ENCODE measurements at regions not wholly inside any gene's neighbourhood (a gene's known extent, or its start where the extent isn't known, plus 50 kb on each side); places are given as distances from the start of the nearest gene placed in this dataset.

DNA sequence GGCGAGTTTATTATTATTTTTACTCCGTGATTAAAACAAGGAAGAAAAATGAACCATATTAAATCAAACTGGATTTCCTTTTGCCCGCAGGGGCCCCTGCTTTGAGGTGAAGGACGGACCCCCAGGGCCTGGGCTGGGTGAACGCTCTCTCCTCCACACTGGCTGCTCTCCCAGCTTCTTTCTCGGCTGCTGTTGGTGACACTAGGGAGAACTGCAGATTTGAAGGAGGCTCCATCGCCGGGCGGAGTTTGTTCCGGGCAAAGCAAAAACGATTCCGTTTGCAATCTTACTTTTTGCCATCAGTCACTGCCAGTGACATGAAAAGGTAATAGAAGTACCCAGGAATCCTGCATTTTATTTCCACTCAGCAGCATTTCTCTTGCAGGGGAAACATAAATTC is 221.6 kb upstream of the SDK2 start:
- no peak overlapping the region for H3K4me3 ChIP-seq (ENCODE audit: extremely low read depth, insufficient read depth, low read length, poor library complexity, severe bottlenecking)
- WGBS, 2 experiments (ENCODE audit: insufficient coverage in 2 of 2) = 88 to 93% methylated on average over 8 to 9 of the region's 12 CpGs
- H3K9me3 ChIP-seq (ENCODE audit: control insufficient read depth, low read length) = no peaks in the 10 kb centered on the region
- no peaks in the 10 kb centered on the region for H3K36me3 ChIP-seq (ENCODE audit: control insufficient read depth, insufficient read depth, low read length)
- no peak overlapping the region for H3K27ac ChIP-seq (ENCODE audit: low read depth, low read length, severe bottlenecking)
- no peaks in the 10 kb centered on the region for H3K4me1 ChIP-seq (ENCODE audit: control insufficient read depth, insufficient read depth, low read length, poor library complexity, severe bottlenecking)

DNA sequence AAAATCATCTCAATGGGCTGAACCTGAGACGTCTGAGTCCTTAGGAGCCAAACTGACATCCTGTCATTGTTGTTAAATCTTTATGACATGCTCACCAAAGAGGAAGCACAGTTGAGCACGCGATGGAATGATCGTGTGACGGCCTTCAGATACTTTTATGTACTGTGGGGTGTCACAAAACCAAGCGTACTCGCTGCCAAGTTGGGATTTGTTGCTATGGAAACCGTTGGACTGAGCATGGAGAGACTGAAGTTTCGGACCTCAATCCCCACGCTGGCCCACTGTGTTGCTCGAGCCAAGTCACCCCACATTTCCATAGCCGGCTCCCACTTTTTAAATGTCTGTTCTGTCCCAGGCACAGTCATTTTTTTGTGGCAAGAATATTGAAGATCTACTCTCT is 222.8 kb upstream of the SDK2 start:
- Histone ChIP-seq H3K9me3 (ENCODE audit: control insufficient read depth, low read length) (no peaks in the 10 kb centered on the region), H3K4me1 (ENCODE audit: control insufficient read depth, insufficient read depth, low read length, poor library complexity, severe bottlenecking) (no peaks in the 10 kb centered on the region), H3K4me3 (ENCODE audit: extremely low read depth, insufficient read depth, low read length, poor library complexity, severe bottlenecking) (no peak overlapping the region), H3K27ac (ENCODE audit: low read depth, low read length, severe bottlenecking) (no peak overlapping the region), H3K36me3 (ENCODE audit: control insufficient read depth, insufficient read depth, low read length) (no peaks in the 10 kb centered on the region)
- WGBS, 2 experiments (ENCODE audit: insufficient coverage in 2 of 2) = 85 to 90% methylated on average over 11 to 12 of the region's 12 CpGs

DNA sequence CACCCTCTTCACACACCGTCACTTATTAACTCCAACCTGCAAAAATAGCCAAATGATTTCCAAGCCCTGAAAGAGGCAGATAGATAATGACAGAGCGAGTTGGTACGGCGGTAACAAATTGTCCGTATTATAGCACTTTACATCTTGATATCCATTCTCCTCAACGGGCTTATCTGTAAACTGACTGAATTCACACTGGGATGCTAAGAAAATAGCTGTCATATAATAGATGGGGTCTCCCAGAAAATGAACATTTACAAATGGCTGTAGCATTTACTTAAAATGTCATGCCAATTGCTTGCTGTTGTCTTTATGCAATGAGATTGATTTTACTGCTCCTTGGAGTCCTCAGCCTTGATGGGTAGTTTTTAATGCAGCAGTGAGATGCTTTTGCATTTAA is 225.8 kb upstream of the SDK2 start:
- WGBS, 2 experiments (ENCODE audit: insufficient coverage in 2 of 2) = 91 to 98% methylated on average over 4 to 6 of the region's 6 CpGs
- H3K4me1 ChIP-seq (ENCODE audit: control insufficient read depth, insufficient read depth, low read length, poor library complexity, severe bottlenecking) = no peaks in the 10 kb centered on the region
- no peaks in the 10 kb centered on the region for H3K9me3 ChIP-seq (ENCODE audit: control insufficient read depth, low read length)
- H3K36me3 ChIP-seq (ENCODE audit: control insufficient read depth, insufficient read depth, low read length) = no peaks in the 10 kb centered on the region
- no peak overlapping the region for H3K4me3 ChIP-seq (ENCODE audit: extremely low read depth, insufficient read depth, low read length, poor library complexity, severe bottlenecking)
- H3K27ac ChIP-seq (ENCODE audit: low read depth, low read length, severe bottlenecking) = no peak overlapping the region

DNA sequence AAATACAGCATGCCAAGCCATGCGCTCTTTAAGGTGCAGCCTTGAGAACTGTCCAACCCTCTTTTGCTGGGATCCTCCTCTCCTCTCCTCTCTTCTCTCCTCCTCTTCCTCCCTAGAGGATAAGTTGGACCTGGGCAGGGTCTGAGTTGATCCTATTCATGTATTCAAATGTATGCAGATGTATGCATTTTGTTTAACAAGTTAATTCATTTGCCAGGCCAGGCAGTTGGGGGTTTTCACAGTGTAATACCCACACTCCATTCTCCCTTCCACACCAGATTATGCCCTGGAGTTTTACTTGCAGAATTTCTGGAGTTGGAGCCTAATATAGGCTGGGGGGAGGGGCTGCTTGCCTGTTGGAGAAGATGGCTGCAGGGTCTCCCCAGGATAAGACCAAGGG is 226.2 kb upstream of the SDK2 start:
- WGBS, 2 experiments (ENCODE audit: insufficient coverage in 2 of 2) = 80 to 100% methylated on average over 1 of the region's 1 CpG
- no peak overlapping the region for H3K4me3 ChIP-seq (ENCODE audit: extremely low read depth, insufficient read depth, low read length, poor library complexity, severe bottlenecking)
- no peaks in the 10 kb centered on the region for H3K9me3 ChIP-seq (ENCODE audit: control insufficient read depth, low read length)
- H3K36me3 ChIP-seq (ENCODE audit: control insufficient read depth, insufficient read depth, low read length) = no peaks in the 10 kb centered on the region
- no peaks in the 10 kb centered on the region for H3K4me1 ChIP-seq (ENCODE audit: control insufficient read depth, insufficient read depth, low read length, poor library complexity, severe bottlenecking)
- H3K27ac ChIP-seq (ENCODE audit: low read depth, low read length, severe bottlenecking) = no peak overlapping the region

DNA sequence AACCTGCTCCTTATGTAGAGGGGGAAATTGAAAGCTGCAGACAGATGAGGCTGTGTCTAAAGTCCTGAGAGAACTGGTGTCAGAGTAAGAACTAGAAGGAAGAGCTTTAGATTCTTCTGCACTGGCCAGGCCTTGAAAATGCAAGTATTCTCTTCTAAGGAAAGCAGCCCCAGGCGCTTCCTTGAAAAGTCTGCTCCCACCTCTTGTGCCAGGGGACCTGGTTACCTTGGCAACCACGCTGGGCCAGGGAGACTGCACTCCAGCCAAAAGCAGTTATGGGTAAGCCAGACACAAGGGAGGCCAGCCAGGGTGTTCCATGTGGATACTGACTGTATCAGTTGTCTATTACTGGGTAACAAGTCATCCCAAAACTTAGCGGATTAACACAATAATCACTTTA is 228.6 kb upstream of the SDK2 start:
- no peak overlapping the region for H3K27ac ChIP-seq (ENCODE audit: low read depth, low read length, severe bottlenecking)
- no peak overlapping the region for H3K4me3 ChIP-seq (ENCODE audit: extremely low read depth, insufficient read depth, low read length, poor library complexity, severe bottlenecking)
- H3K4me1 ChIP-seq (ENCODE audit: control insufficient read depth, insufficient read depth, low read length, poor library complexity, severe bottlenecking) = no peaks in the 10 kb centered on the region
- H3K36me3 ChIP-seq (ENCODE audit: control insufficient read depth, insufficient read depth, low read length) = no peaks in the 10 kb centered on the region
- no peaks in the 10 kb centered on the region for H3K9me3 ChIP-seq (ENCODE audit: control insufficient read depth, low read length)
- WGBS, 2 experiments (ENCODE audit: insufficient coverage in 2 of 2) = 69 to 80% methylated on average over 2 to 3 of the region's 3 CpGs

DNA sequence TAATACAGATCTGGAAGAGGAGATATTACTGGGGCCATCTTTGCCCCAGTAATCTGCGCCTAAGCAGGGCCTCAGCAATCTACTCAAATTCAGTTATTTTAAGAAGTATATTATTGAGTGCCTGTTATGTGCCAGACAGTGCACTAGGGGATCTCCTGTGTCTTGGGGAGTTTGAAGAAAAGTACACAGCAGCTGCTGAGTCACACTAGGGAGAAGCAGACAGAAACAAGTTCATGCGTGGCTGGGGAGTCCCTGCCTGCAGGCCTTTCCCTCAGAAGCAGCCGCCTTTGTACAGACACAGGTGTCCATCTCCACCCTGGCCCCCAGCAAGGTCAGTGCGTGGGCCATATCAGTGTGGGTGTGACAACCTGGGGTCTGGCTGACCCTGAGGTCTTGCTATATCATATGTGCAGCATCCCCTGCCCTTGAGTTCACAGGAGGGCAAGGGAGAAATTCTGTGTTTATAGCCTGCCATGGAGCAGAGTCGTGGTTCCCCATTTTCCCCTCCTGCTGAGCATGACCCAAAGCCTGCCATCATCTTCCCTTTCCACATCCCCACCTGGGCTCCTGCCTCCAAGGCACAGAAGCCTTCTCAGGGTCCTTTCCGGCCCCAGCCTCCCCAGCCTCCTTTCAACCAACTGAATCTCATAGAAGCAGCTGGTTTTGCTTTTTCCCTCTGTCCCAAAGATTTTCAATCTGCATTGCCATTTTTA is 229.9 kb upstream of the SDK2 start:
- WGBS, 2 experiments (ENCODE audit: insufficient coverage in 2 of 2) = 88 to 89% methylated on average over 5 of the region's 6 CpGs
- Histone ChIP-seq H3K4me3 (ENCODE audit: extremely low read depth, insufficient read depth, low read length, poor library complexity, severe bottlenecking) (no peak overlapping the region), H3K9me3 (ENCODE audit: control insufficient read depth, low read length) (no peaks in the 10 kb centered on the region)

DNA sequence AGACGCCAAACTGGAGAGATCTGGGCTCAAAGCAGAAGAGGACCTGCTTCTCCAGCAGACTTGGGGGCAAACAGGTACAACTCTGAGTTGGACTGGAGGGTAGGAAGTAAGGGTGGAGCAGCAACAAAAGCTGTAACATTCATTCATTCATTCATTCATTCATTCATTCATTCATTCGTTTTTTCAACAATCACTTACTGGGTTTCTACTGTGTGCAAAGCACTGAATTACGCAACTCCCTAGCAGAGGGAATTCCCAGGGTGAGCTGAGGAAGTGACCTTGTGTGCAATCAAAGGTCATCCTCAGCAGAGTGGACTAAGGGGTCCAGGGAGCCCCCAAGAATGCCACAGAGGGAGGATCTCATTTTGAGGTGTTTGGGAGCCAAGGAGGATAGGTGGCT is 231.1 kb upstream of the SDK2 start:
- no peak overlapping the region for H3K4me3 ChIP-seq (ENCODE audit: extremely low read depth, insufficient read depth, low read length, poor library complexity, severe bottlenecking)
- H3K4me1 ChIP-seq (ENCODE audit: control insufficient read depth, insufficient read depth, low read length, poor library complexity, severe bottlenecking) = no peaks in the 10 kb centered on the region
- 77 to 89% methylated on average over 2 to 3 of the region's 3 CpGs for WGBS, 2 experiments (ENCODE audit: insufficient coverage in 2 of 2)
- H3K9me3 ChIP-seq (ENCODE audit: control insufficient read depth, low read length) = no peaks in the 10 kb centered on the region
- no peak overlapping the region for H3K27ac ChIP-seq (ENCODE audit: low read depth, low read length, severe bottlenecking)
- no peaks in the 10 kb centered on the region for H3K36me3 ChIP-seq (ENCODE audit: control insufficient read depth, insufficient read depth, low read length)

More for the DNA sequence above, 229.9 kb upstream of the SDK2 start:
- H3K27ac ChIP-seq (ENCODE audit: low read depth, low read length, severe bottlenecking) = no peak overlapping the region
- H3K36me3 ChIP-seq (ENCODE audit: control insufficient read depth, insufficient read depth, low read length) = no peaks in the 10 kb centered on the region
- no peaks in the 10 kb centered on the region for H3K4me1 ChIP-seq (ENCODE audit: control insufficient read depth, insufficient read depth, low read length, poor library complexity, severe bottlenecking)

DNA sequence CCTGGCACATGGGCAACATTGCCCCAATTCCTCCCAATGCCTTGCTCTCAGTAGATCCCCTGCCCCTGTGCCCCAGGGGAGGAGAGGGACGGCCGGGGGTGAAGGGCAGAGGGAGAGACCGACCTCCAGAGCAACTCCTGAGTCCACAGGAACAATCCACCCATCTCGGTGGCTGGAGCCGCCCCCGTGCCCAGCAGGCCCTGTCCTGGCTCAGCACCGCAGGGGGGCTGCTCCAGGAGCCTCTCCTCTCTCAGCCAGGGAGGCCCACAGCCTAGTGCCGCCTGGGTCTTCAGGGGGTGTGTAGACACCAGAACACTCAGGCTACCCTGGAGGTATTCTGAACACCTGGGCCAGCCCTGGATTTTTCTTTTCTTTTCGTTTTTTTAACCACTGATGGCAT is 233.7 kb upstream of the SDK2 start:
- 74 to 95% methylated on average over 6 of the region's 9 CpGs for WGBS, 2 experiments (ENCODE audit: insufficient coverage in 2 of 2)
- H3K4me3 ChIP-seq (ENCODE audit: extremely low read depth, insufficient read depth, low read length, poor library complexity, severe bottlenecking) = no peak overlapping the region
- H3K9me3 ChIP-seq (ENCODE audit: control insufficient read depth, low read length) = no peaks in the 10 kb centered on the region
- H3K36me3 ChIP-seq (ENCODE audit: control insufficient read depth, insufficient read depth, low read length) = no peaks in the 10 kb centered on the region
- H3K27ac ChIP-seq (ENCODE audit: low read depth, low read length, severe bottlenecking) = no peak overlapping the region
- no peaks in the 10 kb centered on the region for H3K4me1 ChIP-seq (ENCODE audit: control insufficient read depth, insufficient read depth, low read length, poor library complexity, severe bottlenecking)

DNA sequence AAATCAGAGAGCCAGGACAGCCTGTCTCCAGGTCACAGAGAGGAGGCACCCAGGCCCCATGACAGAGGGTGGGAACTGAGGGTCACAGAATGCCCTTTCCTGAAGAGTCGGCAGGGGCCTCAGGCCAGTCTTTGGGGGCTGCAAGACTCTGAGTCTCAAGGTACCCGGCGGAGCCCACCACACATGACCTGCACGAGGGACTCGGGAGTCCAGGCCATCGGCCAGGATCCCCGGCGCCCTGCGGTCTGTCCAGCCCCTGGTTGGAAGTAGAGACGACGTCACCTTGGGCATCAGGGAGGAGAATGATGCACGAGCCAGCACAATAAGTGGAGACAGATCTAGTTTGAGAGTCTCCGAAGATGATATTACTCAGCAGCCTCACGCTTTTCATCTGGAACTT is 234.7 kb upstream of the SDK2 start:
- Histone ChIP-seq H3K36me3 (ENCODE audit: control insufficient read depth, insufficient read depth, low read length) (no peaks in the 10 kb centered on the region), H3K4me1 (ENCODE audit: control insufficient read depth, insufficient read depth, low read length, poor library complexity, severe bottlenecking) (no peaks in the 10 kb centered on the region), H3K27ac (ENCODE audit: low read depth, low read length, severe bottlenecking) (no peak overlapping the region), H3K9me3 (ENCODE audit: control insufficient read depth, low read length) (no peaks in the 10 kb centered on the region), H3K4me3 (ENCODE audit: extremely low read depth, insufficient read depth, low read length, poor library complexity, severe bottlenecking) (no peak overlapping the region)
- WGBS, 2 experiments (ENCODE audit: insufficient coverage in 2 of 2) = 94 to 98% methylated on average over 14 of the region's 14 CpGs

DNA sequence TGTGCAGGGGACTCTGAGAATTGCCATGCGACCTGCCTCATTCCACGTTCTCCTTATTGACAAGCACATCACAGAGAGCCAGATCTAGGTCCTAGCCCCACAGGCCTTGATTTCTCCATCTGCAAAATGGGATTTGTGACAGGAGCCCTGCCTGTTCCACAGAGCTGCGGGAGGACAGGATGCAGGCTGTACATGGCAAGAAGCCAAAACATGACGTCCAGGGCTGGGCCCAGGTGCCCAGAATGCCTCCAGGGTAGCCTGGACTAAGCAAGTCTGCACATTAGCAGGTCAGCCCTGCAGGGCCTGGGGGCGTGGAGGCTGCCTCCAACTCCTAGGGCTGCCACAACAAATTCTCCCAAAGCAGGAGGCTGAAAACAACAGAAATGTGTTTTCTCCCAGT is 235.7 kb upstream of the SDK2 start:
- no peaks in the 10 kb centered on the region for H3K36me3 ChIP-seq (ENCODE audit: control insufficient read depth, insufficient read depth, low read length)
- H3K4me1 ChIP-seq (ENCODE audit: control insufficient read depth, insufficient read depth, low read length, poor library complexity, severe bottlenecking) = no peaks in the 10 kb centered on the region
- 75 to 85% methylated on average over 4 to 5 of the region's 5 CpGs for WGBS, 2 experiments (ENCODE audit: insufficient coverage in 2 of 2)
- no peaks in the 10 kb centered on the region for H3K9me3 ChIP-seq (ENCODE audit: control insufficient read depth, low read length)
- no peak overlapping the region for H3K4me3 ChIP-seq (ENCODE audit: extremely low read depth, insufficient read depth, low read length, poor library complexity, severe bottlenecking)
- H3K27ac ChIP-seq (ENCODE audit: low read depth, low read length, severe bottlenecking) = no peak overlapping the region

DNA sequence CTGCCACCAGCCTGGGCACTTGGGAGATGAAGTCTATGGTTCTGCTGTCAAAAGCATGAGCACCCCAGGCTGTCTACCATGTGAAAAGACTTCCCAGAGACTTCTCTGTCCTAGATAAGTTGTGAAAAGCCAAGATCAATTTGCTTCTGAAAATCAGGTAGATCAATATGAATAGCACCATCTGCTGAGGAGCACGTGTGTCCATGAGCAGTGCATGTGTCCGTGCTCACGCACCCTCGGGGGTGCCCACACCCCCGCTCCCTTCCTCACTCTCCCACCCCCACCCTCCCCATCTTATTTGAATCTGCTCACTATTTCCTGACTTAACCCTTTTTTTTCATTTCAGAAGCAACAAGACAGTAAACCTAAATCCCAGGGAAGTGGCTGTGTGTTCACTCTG is 238.3 kb upstream of the SDK2 start:
- no peak overlapping the region for H3K27ac ChIP-seq (ENCODE audit: low read depth, low read length, severe bottlenecking)
- no peaks in the 10 kb centered on the region for H3K36me3 ChIP-seq (ENCODE audit: control insufficient read depth, insufficient read depth, low read length)
- no peak overlapping the region for H3K4me3 ChIP-seq (ENCODE audit: extremely low read depth, insufficient read depth, low read length, poor library complexity, severe bottlenecking)
- WGBS, 2 experiments (ENCODE audit: insufficient coverage in 2 of 2) = 78 to 80% methylated on average over 5 of the region's 5 CpGs
- H3K4me1 ChIP-seq (ENCODE audit: control insufficient read depth, insufficient read depth, low read length, poor library complexity, severe bottlenecking) = no peaks in the 10 kb centered on the region
- H3K9me3 ChIP-seq (ENCODE audit: control insufficient read depth, low read length) = no peaks in the 10 kb centered on the region

All from mesodermal cell (in vitro differentiated cells).